Heart right ventricle (tissue), 16 donors: ENCODE measurements at regions not wholly inside any gene's neighbourhood (a gene's known extent, or its start where the extent isn't known, plus 50 kb on each side); places are given as distances from the start of the nearest gene placed in this dataset.

Experiments used
- ATAC-seq, 8 donors: fragments of 200-7000 bp; cut with Tn5 transposase; one replicate each; pipeline ENCODE4 v1.9.1; 2020; ENCODE audit warnings: mild to moderate bottlenecking in 8 of 8, moderate library complexity in 8 of 8, moderate number of reproducible peaks in 1 of 8
- DNase-seq, 2 donors: peaks; one replicate each; pipeline ENCODE4 v3.0.0-alpha.2; 2020
- H3K27ac ChIP-seq, 10 donors: fragments of 200-600 bp; sonication (generic) in 2 of 10; one replicate each; pipeline versions ENCODE4 v1.5.0 to v1.8.0; 2020 to 2022; ENCODE audit warnings: mild to moderate bottlenecking in 3 of 10
- H3K27me3 ChIP-seq, 7 donors: fragments of 200-600 bp; one replicate each; pipeline ENCODE4 v1.8.0; 2021 to 2022; ENCODE audit warnings: mild to moderate bottlenecking in 2 of 7
- H3K36me3 ChIP-seq, 9 donors: fragments of 200-600 bp; sonication (generic) in 1 of 9; one replicate each; pipeline versions ENCODE4 v1.5.0 to v1.8.0; 2020 to 2022; ENCODE audit warnings: mild to moderate bottlenecking in 2 of 9
- H3K4me1 ChIP-seq, 9 donors: fragments of 200-600 bp; sonication (generic) in 1 of 9; one replicate each; pipeline versions ENCODE4 v1.5.0 to v1.8.0; 2020 to 2022; ENCODE audit warnings: mild to moderate bottlenecking in 4 of 9
- H3K4me3 ChIP-seq, 10 donors: fragments of 200-600 bp; sonication (generic) in 2 of 10; one replicate each; pipeline versions ENCODE4 v1.5.0 to v1.8.0; 2020 to 2022; ENCODE audit warnings: mild to moderate bottlenecking in 7 of 10, moderate library complexity in 2 of 10
- H3K9me3 ChIP-seq, 11 donors: fragments of 200-600 bp in 10 of 11; sonication (generic) in 2 of 11; one replicate each; pipeline versions ENCODE4 v1.5.0 to v1.8.0; 2013 to 2022; ENCODE audit warnings: mild to moderate bottlenecking in 2 of 11, control low read depth in 1 of 11, moderate library complexity in 1 of 11
- CTCF ChIP-seq, 9 donors: fragments of 200-600 bp; sonication (generic) in 2 of 9; IDR thresholded peaks; one replicate each; pipeline versions ENCODE4 v1.5.0 to v1.8.0; 2021 to 2022; ENCODE audit warnings: antibody characterized with exemption in 9 of 9, mild to moderate bottlenecking in 5 of 9, moderate library complexity in 1 of 9
- WGBS, 2 donors: extraction: QIAGEN DNeasy Blood & Tissue Kit; methylation state at CpG; one replicate each; pipeline ENCODE4 v1.1.7; 2013; ENCODE audit warnings: inconsistent platforms in 1 of 2; 5-methylcytosine and 5-hydroxymethylcytosine counted together
- intact Hi-C, 10 donors: fragments of 100-400 bp; cut with DNase I; formaldehyde crosslinking; loops; one replicate each; pipeline versions ENCODE4 v1.11.1 to v1.14.2; 2022
- donor health status: Arrhythmogenic right ventricular cardiomyopathy.
- donor health status: ischemic (EF 13 %, LVEDD 7.1; RV severe dilation, severe dysfunction).
- donor health status: healthy with polysubstance abuse.
- donor health status: DM: no; HTN: yes; CAD: no.
- donor health status: DM: no; HTN: no; CAD: no.
- donor health status: ischemic (EF 25% LVEDD 6.9; RV normal size, moderate dysfunction).
- donor health status: ischemic (EF 25% LVEDD 5.7; RV mildly dilated, moderate dysfunction).
- donor health status: healthy.
- donor health status: DM: yes; HTN: yes; CAD: no.
- donor health status: Ischemic cardiomyopathy.
- donor health status: ischemic (EF 35%, LVEDD 5.7; RV mildly dilated, moderate dysfunction).
- donor health status: nonischemic (EF 11% LVEDD 7.7; RV severe dilation, severe dysfunction).
- donor health status: DM: yes; HTN: yes; CAD: no.
- donor health status: PGD.
- donor health status: ischemic (EF 29% LVEDD 5.4; RV normal size, mild dysfunction).
- donor health status: nonischemic (EF 23%, LVEDD 6.1; RV moderate dilation, normal function).

- no peaks in the 10 kb centered on the region for H3K36me3 ChIP-seq
- no peak for ATAC-seq
- intact Hi-C loops: no loop called here
- no peak for TF ChIP-seq CTCF (IDR thresholded peaks at IDR 0.05)
- H3K27ac ChIP-seq: no peak overlapping the region
- H3K27me3 ChIP-seq: no peaks in the 10 kb centered on the region
- H3K9me3 ChIP-seq: no peaks in the 10 kb centered on the region
- no peaks in the 10 kb centered on the region for H3K4me1 ChIP-seq
- H3K4me3 ChIP-seq: no peak overlapping the region
- WGBS, 2 donors: 77 to 82% methylated on average over 6 of the region's 6 CpGs
- DNase-seq: no peak
These were observed 428.9 kb upstream of the GNPDA2 start for GRCh38 chr4:45155081-45155777.

DNA sequence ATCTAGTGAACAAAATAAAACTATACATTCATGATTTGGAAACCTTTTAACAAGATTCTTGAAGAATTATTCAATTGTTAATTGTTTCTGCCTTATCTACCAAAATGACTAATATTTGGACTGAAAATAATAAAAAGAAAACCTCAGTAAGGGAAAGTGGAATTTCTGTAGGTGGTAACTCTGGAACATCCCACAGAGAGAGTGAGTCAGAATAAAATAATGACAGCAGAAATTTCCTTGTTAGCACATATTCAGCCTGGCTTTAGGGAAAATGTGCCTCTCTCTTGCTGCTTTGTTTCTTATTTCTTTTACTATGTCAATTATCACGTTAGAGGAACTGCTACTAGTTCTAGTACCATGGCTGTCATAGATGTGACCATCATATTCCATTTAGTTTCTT, 421.5 kb upstream of the GNPDA2 start:
- Histone ChIP-seq H3K9me3 (no peaks in the 10 kb centered on the region), H3K27ac (no peak overlapping the region), H3K4me1 (no peaks in the 10 kb centered on the region), H3K27me3 (no peaks in the 10 kb centered on the region), H3K36me3 (no peaks in the 10 kb centered on the region), H3K4me3 (no peak overlapping the region)
- no peak for TF ChIP-seq CTCF (IDR thresholded peaks at IDR 0.05)
- intact Hi-C loops: no loop called here
- no peak for ATAC-seq
- 54 to 60% methylated on average over 1 of the region's 1 CpG for WGBS, 2 donors
- DNase-seq: no peak

GRCh38 chr4:45131020-45131419, 404.7 kb upstream of the GNPDA2 start:
- Histone ChIP-seq H3K4me3 (no peak overlapping the region), H3K27me3 (no peaks in the 10 kb centered on the region), H3K36me3 (no peaks in the 10 kb centered on the region), H3K9me3 (peaks cover 0 to 7% (median 0%) of the 10 kb centered on the region in 11 donors), H3K4me1 (no peaks in the 10 kb centered on the region), H3K27ac (no peak overlapping the region)
- WGBS, 2 donors: 84 to 87% methylated on average over 3 of the region's 3 CpGs
- ATAC-seq: no peak
- no peak for DNase-seq
- intact Hi-C loops: no loop called here
- no peak for TF ChIP-seq CTCF (IDR thresholded peaks at IDR 0.05)

GRCh38 chr4:45122406-45122805, 396.1 kb upstream of the GNPDA2 start:
- Histone ChIP-seq H3K4me3 (no peak overlapping the region), H3K27me3 (no peaks in the 10 kb centered on the region), H3K4me1 (peaks cover 0 to 9% (median 0%) of the 10 kb centered on the region in 9 donors), H3K36me3 (no peaks in the 10 kb centered on the region), H3K9me3 (no peaks in the 10 kb centered on the region), H3K27ac (no peak overlapping the region)
- TF ChIP-seq CTCF (IDR thresholded peaks at IDR 0.05): no peak
- 62 to 64% methylated on average over 2 of the region's 2 CpGs for WGBS, 2 donors
- DNase-seq (no peak), ATAC-seq (no peak)
- intact Hi-C loops: loop anchor here in 2 of 10 donors (10.0 kb wide), 2 partner anchors 192 to 358 kb away; no protein-coding TSS in a partner anchor
